ENCODE measurements at regions not wholly inside any gene's neighbourhood (a gene's known extent, or its start where the extent isn't known, plus 50 kb on each side); places are given as distances from the start of the nearest gene placed in this dataset.
A peak's percentile ranks its signal among the peaks of the same experiment; 100 is the strongest.

- Histone ChIP-seq H3K9ac (ENCODE audit: low read length) (no peak overlapping the region), H3K79me2 (ENCODE audit: low read length) (no peaks in the 10 kb centered on the region), H3K4me2 (ENCODE audit: low read length) (no peak overlapping the region), H3K9me2 (replicated peaks; ENCODE audit: low read length) (no peaks in the 10 kb centered on the region), H2AFZ (ENCODE audit: low read length) (no peak overlapping the region), H4K20me1 (ENCODE audit: low read length) (no peaks in the 10 kb centered on the region), H3K36me3 (ENCODE audit: low read depth, low read length) (no peaks in the 10 kb centered on the region), H3F3A (ENCODE audit: low read length, unreplicated experiment) (no peaks in the 10 kb centered on the region), H3K27me3 (ENCODE audit: low read length) (no peaks in the 10 kb centered on the region), H3K27ac (ENCODE audit: low read length) (no peak overlapping the region), H3K9me3 (ENCODE audit: low read length) (no peaks in the 10 kb centered on the region), H3K4me1 (ENCODE audit: insufficient read depth, low read length) (no peaks in the 10 kb centered on the region), H3K4me3 (ENCODE audit: low read length) (no peak overlapping the region)
- POLR2A ChIA-PET (ENCODE audit: unreplicated experiment), result no interaction called here
- no TSS peak for BruUV-seq (replicated peaks)
- intact Hi-C loops (cut with micrococcal nuclease), result no loop called here
- TF ChIP-seq EZH2phosphoT487 (IDR thresholded peaks at IDR 0.05; ENCODE audit: borderline replicate concordance, low read length) (no peak), EZH2 (IDR thresholded peaks at IDR 0.05; ENCODE audit: low read length, unreplicated experiment) (no peak), CTCF (conservative IDR thresholded peaks at IDR 0.05; ENCODE audit: low read depth, low read length) (no peak)
- ATAC-seq (no peak), DNase-seq (no peak)
- CTCF ChIA-PET, result no interaction called here
Observed at GRCh38 chr1:87973896-87974295, 645.2 kb downstream of the LMO4 start.

GRCh38 chr1:87976316-87976715 is 647.6 kb downstream of the LMO4 start:
- no peaks in the 10 kb centered on the region for H3K36me3 ChIP-seq (ENCODE audit: low read depth, low read length)
- POLR2A ChIA-PET (ENCODE audit: unreplicated experiment), result no interaction called here
- no peak overlapping the region for H3K9ac ChIP-seq (ENCODE audit: low read length)
- H3K4me3 ChIP-seq (ENCODE audit: low read length), result no peak overlapping the region
- no peaks in the 10 kb centered on the region for H3F3A ChIP-seq (ENCODE audit: low read length, unreplicated experiment)
- no peak for TF ChIP-seq EZH2 (IDR thresholded peaks at IDR 0.05; ENCODE audit: low read length, unreplicated experiment)
- no peak for TF ChIP-seq CTCF (conservative IDR thresholded peaks at IDR 0.05; ENCODE audit: low read depth, low read length)
- no peak for TF ChIP-seq EZH2phosphoT487 (IDR thresholded peaks at IDR 0.05; ENCODE audit: borderline replicate concordance, low read length)
- no peaks in the 10 kb centered on the region for H3K4me1 ChIP-seq (ENCODE audit: insufficient read depth, low read length)
- BruUV-seq (replicated peaks), result no TSS peak
- H3K4me2 ChIP-seq (ENCODE audit: low read length), result no peak overlapping the region
- H3K27me3 ChIP-seq (ENCODE audit: low read length), result no peaks in the 10 kb centered on the region
- H2AFZ ChIP-seq (ENCODE audit: low read length), result no peak overlapping the region
- no peaks in the 10 kb centered on the region for H4K20me1 ChIP-seq (ENCODE audit: low read length)
- no peaks in the 10 kb centered on the region for H3K9me2 ChIP-seq (replicated peaks; ENCODE audit: low read length)
- ATAC-seq (no peak), DNase-seq (no peak)
- intact Hi-C loops (cut with micrococcal nuclease), result no loop called here
- H3K9me3 ChIP-seq (ENCODE audit: low read length), result no peaks in the 10 kb centered on the region
- CTCF ChIA-PET, result no interaction called here
- H3K79me2 ChIP-seq (ENCODE audit: low read length), result no peaks in the 10 kb centered on the region
- no peak overlapping the region for H3K27ac ChIP-seq (ENCODE audit: low read length)

DNA sequence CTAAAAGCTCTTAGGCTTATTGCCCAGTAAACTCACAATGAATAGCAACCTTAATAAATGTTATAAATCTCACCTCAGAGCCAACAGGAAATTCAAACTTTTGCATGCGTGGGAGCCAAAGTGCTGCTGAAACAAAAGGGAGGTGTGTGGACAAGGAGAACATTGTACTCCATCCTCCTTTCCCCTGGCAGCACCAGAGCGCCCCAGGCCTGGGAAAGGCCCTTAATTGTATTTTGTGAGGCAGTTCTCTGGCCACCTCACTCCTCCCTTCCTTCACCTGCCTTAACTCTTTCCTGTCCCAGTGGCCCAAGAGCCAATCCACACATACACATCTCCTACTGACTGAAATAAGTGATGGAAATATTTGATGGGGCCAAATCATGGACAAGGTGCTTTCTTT is 648.5 kb downstream of the LMO4 start:
- H3K4me2 ChIP-seq (ENCODE audit: low read length), result no peak overlapping the region
- TF ChIP-seq EZH2phosphoT487 (IDR thresholded peaks at IDR 0.05; ENCODE audit: borderline replicate concordance, low read length) (no peak), EZH2 (IDR thresholded peaks at IDR 0.05; ENCODE audit: low read length, unreplicated experiment) (no peak), CTCF (conservative IDR thresholded peaks at IDR 0.05; ENCODE audit: low read depth, low read length) (no peak)
- H3K9me3 ChIP-seq (ENCODE audit: low read length), result no peaks in the 10 kb centered on the region
- no peaks in the 10 kb centered on the region for H3K79me2 ChIP-seq (ENCODE audit: low read length)
- no peaks in the 10 kb centered on the region for H4K20me1 ChIP-seq (ENCODE audit: low read length)
- no peaks in the 10 kb centered on the region for H3K36me3 ChIP-seq (ENCODE audit: low read depth, low read length)
- no peak overlapping the region for H3K9ac ChIP-seq (ENCODE audit: low read length)
- ATAC-seq (peak; percentile 24; the same call in 1 of the 2 replicates), DNase-seq (no peak)
- H3K4me3 ChIP-seq (ENCODE audit: low read length), result no peak overlapping the region
- no peaks in the 10 kb centered on the region for H3K9me2 ChIP-seq (replicated peaks; ENCODE audit: low read length)
- no peak overlapping the region for H2AFZ ChIP-seq (ENCODE audit: low read length)
- no peaks in the 10 kb centered on the region for H3K27me3 ChIP-seq (ENCODE audit: low read length)
- BruUV-seq (replicated peaks), result no TSS peak
- no peak overlapping the region; the same call in 1 of the 2 replicates for H3K27ac ChIP-seq (ENCODE audit: low read length)
- intact Hi-C loops (cut with micrococcal nuclease), result no loop called here
- POLR2A ChIA-PET (ENCODE audit: unreplicated experiment), result no interaction called here
- CTCF ChIA-PET, result no interaction called here
- no peaks in the 10 kb centered on the region for H3K4me1 ChIP-seq (ENCODE audit: insufficient read depth, low read length)
- H3F3A ChIP-seq (ENCODE audit: low read length, unreplicated experiment), result no peaks in the 10 kb centered on the region

Measured in PC-3 (cell line).